GM21423 (cell line): ENCODE measurements at regions not wholly inside any gene's neighbourhood (a gene's known extent, or its start where the extent isn't known, plus 50 kb on each side); places are given as distances from the start of the nearest gene placed in this dataset.

Experiments
- ATAC-seq: cut with Tn5 transposase; IDR thresholded peaks from one replicate; pipeline ENCODE4 v1.9.1; 2021; ENCODE audit warnings: mild to moderate bottlenecking, moderate library complexity; ENCODE audit not compliant: unreplicated experiment

DNA sequence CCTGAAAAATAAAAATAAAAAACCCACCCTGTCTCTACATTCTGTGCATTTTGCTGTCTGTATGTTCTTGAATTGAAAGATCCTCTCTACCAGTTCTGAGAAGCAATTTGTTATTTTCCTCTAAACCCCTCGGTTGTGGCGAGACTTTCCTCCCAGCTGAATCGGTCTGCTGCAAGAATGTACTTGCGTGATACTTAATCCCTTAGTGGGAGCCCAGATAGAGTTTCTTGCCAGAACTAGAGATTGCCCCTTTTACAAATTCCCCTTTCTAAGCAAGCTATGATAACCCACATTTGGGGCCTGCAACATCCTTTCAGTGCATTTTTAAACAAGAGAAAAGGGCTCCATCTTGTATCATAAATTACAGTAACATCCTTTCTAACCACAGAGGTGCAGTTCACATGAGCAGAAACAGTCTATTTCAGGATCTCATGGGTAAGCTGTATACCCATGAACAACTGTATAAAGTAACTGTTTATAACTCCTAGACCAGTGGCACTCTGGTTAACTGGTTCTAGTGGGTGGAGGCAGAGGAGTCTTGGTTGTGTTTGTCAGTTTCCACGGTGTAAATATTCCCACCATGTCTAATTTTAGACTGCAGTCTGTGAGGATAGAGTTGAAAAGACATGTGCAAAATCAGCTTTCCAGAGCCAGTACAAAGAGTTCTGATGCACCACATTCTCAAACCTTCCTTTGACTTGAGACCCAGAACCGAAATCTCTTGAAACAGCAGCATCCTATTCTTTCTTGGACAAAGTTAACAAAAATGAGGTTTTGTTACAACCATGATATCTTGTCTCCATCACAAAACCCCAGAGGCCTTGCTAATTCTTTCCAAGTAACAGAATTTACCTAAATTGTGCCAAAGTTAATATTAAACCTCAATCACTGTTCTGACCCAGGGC lies 113.1 kb upstream of the ZNF217 start:
- peak; percentile 41 for ATAC-seq

DNA sequence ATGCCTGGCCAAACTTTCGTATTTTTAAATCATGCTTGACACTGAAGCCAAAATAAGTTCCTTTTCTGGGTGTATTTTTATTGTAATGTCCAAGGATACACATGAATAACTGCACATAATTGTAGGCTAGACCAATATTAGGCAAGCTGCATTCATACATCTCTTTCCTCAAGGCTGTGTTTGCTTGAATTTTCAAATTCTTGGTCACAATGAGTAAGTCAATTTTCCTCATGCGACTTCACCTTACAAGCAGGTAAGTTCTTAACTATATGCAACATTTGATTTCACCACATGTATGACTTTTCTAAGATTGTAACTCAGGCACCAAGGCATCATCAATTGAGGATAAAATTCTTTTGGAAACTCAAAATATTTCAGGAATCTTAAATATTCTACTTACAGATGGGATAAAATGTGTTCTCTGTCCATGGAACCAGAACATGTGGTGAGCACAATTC lies 112.4 kb upstream of the ZNF217 start:
- no peak for ATAC-seq

DNA sequence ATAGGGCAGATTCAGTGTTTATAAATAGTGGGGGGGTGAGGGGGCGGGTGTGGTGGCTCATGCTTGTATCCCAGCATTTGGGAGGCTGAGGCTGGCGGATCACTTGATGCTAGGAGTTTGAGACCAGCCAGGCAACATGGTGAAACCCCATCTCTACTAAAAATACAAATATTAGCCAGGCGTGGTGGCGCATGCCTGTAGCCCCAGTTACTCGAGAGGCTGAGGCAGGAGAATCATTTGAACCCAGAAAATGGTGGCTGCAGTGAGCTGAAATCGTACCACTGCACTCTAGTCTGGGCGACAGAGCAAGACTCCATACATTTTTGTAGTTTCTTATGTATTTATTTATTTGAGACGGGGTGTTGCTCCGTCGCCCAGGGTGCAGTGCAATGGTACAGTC lies 109.0 kb upstream of the ZNF217 start:
- no peak for ATAC-seq

DNA sequence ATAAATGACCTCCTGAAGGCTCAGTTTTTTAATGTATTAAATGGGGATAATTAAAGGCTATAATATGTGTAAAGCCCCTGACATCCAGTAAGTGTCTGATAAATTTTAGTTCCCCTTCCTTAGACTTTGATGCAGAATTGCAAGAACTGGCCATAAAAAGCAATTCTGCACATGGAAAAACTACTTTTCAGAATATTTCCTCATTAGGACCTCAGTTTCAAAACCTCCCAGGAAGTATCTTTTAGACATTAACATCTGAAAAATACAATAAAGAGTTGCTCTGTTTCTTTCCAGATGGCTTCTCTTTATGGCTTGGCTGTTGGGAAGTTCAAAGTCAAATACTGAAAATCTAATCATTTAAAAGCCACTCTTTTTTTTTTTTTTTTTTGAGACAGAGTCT lies 106.3 kb upstream of the ZNF217 start:
- ATAC-seq, result no peak

DNA sequence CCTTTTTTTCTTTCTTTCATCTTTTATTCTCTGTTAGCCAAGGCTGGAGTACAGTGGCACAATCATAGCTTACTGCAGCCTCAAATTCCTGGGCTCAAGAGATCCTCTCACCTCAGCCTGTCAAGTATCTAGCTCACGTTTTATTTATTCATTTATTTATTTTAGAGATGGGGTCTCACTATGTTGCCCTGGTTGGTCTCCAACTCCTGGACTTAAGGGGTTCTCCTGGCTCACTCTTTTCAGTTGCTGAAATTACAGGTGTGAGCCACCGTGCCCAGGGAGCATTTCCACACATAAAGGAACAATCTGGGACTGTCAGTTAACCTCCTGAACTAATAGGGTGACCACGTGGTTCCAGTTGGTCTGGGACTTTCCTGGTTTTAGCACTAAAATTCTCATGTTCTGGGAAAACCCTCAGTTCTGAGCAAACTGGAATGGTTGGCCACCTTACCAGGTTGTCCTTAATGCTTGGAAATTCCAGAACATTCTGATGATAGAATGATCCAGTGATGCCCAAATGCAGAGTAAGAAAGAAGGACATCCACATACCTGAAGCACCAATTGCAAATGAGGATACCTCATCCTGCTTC lies 105.5 kb upstream of the ZNF217 start:
- ATAC-seq, result no peak

DNA sequence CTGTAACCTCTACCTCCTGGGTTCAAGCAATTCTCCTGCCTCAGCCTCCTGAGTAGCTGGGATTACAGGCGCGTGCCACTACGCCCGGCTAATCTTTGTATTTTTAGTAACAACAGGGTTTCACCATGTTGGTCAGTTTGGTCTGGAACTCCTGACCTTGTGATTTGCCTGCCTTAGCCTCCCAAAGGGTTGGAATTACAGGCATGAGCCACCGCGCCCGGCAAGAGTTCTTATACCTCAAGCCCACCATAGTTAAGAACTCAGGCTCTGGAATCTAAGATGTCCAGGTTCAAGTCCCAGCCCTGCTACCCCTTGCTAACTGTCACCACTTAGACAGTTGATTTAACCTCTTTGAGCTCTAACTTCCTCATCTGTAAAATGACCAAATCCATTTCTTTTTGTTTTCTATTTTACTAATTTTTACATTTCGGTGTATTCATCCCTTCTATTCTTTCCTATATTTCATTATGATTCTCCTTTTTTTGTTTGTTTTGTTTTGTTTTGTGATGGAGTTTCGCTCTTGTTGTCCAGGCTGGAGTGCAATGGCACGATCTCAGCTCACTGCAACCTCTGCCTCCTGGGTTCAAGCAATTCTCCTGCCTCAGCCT lies 104.8 kb upstream of the ZNF217 start:
- no peak for ATAC-seq

DNA sequence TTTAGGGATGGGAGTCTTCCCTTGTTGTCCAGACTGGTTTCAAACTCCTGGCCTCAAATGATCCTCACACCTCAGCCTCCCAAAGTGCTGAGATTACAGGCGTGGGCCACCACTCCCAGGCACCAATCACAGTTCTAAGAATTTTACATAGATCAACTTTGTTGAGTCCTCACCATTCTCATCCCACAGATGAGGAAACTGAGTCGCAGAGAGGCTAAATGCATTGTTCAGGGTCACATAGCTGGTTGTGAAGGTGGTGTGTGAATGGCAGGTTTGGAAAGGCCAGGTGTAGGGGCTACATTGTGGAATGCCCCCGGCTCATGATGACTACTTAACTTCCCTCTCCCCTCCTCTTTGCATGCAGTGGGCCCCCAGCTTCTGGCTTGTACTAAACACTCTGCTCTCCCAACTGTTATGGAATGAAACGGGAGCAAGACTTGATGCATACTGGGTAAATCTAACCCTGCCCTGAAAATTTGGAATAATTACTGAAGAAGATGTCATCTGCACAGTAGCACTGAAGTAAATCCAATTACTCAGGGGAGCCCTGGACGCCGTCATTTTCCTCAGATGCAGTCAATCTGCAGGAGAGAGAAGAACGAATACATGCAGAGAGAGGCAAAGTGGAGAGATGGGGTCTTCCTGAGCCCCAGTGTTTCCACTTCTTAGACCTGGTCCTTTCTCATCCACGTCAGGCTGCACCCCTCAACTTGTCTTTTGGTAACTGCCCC lies 102.3 kb upstream of the ZNF217 start:
- no peak for ATAC-seq

DNA sequence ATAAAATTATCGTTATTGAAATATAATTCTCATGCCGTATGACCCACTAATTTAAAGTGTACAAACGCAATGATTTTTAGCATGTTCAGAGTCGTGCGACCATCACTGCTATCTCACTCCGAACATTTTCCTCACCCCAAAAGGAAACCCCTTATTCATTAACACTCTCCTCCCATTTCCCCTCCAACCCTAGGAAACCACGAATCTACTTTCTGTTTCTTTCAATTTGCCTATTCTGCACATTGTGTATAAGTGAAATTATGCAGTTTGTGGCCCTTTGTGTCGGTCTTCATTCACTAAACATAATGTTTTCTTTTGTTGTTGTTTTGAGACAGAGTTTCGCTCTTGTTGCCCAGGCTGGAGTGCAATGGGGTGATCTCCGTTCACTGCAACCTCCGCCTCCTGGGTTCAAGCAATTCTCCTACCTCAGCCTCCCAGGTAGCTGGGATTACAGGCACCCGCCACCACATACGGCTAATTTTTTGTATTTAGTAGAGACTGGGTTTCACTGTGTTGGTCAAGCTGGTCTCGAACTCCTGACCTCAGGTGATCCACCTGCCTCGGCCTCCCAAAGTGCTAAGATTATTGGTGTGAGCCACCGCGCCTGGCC lies 99.7 kb upstream of the ZNF217 start:
- peak; percentile 62 for ATAC-seq

DNA sequence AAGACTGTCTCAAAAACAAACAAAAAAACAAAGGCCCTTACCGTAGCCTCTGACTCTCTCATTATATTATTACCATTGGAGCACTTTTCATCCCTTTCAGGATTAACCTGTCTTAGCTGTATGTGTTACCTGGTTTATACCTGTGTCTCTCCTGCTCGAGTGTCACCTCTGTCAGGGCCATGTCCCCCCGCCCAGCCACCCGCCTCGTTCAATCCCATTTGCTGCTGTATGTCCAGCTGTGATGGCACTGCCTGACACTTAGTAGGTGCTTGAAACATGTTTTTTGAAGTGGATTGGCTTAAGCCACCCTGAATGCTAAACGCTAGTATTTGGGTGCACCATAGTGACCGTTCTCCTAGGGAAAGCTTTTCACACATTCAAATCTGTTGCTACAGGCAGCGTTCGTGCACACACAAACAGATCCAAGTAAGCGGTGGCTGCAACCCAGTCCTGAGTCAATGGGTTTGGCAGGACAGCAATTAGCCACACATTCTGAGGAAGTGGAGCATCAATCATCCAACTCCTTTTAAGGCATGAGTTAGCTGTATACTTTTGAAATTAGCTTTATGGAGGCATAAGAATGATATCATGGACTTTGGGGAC lies 98.9 kb upstream of the ZNF217 start:
- no peak for ATAC-seq

DNA sequence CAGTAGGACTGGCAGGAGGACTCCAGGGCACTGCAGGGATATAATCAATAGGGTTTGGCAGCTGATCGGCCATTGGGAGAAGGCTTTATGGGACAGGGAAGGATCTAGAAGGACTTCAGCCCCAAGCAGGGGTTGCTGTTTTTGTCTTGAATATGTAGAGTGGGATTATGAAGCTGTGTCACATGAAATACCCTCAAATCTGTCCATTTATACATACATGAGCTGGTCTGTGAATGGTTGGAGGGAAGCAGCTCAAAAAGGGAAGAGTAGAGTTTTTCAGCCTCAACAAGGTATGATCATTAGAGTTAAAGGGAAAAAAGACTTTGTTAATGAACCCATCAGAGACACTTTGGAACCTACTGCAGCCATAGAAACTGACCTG lies 98.2 kb upstream of the ZNF217 start:
- no peak for ATAC-seq

DNA sequence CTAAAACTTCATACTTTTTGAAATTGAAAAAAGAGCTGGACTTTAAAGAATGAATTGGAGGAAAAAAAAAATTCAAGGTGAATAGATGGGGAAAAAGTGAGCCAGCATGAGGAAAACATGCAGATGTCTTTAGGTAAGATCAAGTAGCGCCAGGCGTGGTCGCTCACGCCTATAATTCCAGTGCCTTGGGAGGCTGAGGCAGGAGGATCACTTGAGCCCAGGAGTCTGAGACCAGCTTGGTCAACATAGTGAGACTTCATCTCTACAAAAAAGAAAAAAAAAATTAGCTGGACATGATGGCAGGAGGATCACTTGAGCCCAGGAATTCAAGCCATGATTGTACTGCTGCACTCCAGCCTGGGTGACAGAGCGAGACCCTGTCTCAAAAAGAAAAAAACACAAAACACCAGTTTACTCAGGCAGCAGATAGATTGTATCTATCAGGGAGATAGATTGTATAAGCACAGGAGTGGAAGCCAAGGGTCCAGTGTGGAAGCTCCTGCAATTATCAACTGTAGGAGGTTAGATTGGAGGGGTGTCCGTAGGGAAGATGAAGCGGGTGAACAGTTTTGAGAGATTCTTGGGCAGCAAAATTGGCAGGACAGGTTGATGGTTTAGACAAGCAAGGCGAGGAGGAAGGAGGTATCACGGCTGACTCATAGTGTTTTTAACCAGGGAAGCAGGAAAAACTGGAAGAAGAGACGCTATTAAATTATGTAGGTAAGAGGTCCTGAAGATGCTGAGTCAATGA lies 97.6 kb upstream of the ZNF217 start:
- no peak for ATAC-seq

DNA sequence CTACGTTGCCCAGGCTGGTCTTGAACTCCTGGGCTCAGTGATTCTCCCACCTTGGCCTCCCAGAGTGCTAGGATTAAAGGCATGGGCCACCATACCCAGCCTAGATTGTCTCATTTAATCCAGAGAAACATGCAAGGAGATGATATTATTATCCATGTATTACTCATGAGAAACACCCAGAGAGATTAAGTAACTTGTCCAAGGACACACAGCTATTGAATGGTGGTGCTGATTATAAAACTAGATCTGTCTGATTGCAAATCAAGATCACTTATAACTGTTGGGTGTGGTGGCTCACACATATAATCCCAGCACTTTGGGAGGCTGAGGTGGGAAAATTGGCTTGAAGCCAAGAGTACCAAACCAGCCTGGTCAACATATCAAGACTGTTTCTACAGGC lies 94.4 kb upstream of the ZNF217 start:
- ATAC-seq, result no peak

DNA sequence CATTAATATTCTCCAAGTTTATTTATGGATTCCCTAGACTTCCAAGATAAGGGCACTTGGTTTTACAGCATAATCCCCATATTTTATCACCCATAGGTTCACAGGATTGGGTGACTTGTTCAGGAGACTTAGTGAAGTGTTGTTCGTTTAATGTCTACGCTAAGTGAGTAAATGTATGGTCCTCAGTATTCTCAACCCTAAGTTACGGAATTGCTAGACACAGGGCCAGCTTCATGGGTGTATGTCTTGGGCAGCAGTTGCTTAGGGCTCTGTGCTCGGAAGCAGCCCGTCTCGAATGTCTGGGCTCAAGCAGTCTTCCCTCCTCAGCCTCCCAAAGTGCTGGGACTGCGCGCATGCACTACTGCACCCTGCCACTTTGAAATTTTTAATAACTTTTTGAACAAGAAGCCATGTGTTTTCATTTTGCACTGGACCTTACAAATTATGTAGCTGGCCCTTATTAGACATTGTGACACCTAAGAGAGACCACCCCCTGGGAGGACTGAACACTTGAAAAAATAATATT lies 91.5 kb upstream of the ZNF217 start:
- ATAC-seq, result no peak

DNA sequence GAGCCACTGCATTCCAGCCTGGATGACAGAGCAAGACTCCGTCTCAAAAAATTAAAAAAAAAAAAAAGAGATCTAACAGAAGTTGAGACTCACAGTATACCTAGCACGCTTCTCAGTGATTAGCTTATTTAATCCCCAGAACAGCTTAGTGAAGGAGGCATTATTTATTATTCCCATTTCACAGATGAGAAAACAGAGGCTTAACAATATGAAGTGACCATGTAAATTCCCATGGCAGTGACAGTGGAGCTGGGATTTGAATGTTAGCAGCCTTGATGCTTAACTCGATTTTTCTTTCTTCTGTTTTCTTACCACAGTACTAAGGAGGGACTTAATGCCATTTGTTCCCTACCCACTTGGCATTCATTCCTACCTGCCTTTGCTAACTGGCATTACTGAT lies 89.9 kb upstream of the ZNF217 start:
- no peak for ATAC-seq

DNA sequence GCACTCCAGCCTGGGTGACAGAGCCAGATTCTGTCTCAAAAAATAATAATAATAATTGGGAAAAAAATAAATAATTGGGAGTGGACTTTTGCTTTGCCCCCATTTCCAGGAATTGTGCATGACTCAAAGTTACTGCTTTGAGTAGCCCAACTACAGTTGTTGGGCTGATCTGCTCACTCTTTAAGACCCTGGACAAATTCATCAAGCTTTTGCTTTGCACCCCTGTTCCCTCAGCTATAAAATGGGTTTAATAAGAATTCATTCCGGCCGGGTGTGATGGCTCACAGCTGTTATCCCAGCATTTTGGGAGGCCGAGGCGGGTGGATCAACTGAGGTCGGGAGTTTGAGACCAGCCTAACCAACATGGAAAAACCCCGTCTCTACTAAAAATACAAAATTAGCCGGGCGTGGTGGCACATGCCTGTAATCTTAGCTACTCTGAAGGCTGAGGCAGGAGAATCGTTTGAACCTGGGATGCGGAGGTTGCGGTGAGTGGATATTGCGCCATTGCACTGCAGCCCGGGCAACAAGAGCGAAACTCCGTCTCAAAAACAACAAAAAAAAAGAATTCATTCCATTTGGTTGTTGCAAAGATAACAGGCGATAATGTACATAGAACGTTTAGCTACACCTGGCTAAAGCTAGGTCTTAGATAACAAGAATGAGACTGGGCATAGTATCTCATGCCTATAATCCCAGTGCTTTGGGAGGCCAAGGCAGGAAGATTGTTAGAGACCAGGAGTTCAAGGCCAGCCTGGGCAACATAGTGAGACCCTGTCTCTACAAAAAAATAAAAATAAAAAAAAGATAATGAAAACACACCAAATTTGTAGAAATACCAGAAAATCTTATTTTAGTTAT lies 87.9 kb upstream of the ZNF217 start:
- ATAC-seq, result no peak

DNA sequence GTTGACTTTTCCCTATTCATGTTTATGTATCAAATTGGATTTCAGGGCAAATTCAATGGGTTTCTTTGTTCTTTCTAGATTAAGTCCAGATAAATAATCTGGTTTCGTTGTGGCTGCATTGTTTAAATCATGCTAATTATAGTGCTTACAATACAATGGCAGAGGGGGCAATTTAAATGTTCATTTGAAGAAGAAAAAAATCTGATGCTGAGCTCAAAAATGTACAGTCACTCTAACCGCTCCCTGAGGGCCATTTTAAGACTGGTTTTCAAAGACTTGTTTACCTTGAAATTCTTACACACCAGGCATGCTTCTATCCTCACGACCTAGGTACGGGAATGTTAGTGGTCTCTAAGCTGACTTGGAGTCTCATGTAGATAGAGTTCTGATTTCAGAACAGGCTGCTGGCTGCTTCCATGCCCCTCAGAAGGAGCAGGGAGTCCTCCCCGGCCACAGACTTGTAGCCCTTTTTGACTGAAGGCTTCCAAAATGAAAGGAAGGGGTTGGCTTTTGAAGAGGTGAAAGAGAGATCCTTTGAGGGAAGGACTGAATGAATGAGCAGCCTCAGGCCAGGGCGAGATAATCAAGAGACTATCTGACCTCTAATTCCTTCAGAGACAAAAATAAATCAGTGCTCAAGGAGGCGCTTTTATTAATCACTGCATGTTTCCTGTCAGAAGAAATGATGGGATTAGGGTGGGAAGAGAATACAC lies 86.1 kb upstream of the ZNF217 start:
- no peak for ATAC-seq

DNA sequence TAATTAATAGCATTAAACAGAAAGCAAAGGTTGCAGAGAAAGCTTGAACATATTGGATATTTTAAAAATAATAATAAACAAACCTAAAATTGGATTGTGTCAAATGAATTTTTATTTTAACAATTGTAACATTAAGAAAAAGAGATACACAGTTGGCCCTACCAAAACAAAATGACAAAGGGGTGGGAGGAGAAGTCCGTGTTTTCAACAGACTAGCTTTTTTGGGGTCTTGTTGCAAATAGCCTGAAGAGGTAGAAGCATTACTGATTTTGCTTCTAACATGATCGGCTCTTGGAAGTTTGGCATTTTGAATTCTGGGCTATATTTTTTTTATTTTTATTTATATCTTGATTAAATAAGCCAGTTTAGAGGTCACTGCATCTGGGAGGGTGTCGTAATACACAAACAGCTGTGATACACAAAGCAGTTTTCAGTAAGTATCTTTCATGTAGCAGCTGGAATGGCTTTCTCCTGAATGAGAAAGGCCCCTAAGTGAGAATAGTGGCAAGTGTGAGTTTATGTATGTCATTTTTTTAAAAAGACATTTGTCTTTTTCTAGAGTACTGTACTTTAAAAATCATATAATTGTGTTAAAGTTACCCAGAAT lies 85.5 kb upstream of the ZNF217 start:
- ATAC-seq, result no peak
